ENCODE measurements at regions not wholly inside any gene's neighbourhood (a gene's known extent, or its start where the extent isn't known, plus 50 kb on each side); places are given as distances from the start of the nearest gene placed in this dataset.
A peak's percentile ranks its signal among the peaks of the same experiment; 100 is the strongest.

- DNase-seq, result no peak
Measured at GRCh38 chr5:7955476-7955875, 86.5 kb downstream of the MTRR start.

GRCh38 chr5:7957329-7957728 is 88.4 kb downstream of the MTRR start:
- DNase-seq, result no peak

- DNase-seq, result no peak
Measured at GRCh38 chr5:7960142-7960541, 91.2 kb downstream of the MTRR start.

- DNase-seq, result no peak
Measured at GRCh38 chr5:7961540-7961939, 92.6 kb downstream of the MTRR start.

GRCh38 chr5:7970816-7971215 is 101.9 kb downstream of the MTRR start:
- no peak for DNase-seq

- DNase-seq, result no peak
Measured at GRCh38 chr5:7976411-7977190, 107.7 kb downstream of the MTRR start.

GRCh38 chr5:7978114-7978513 is 109.2 kb downstream of the MTRR start:
- no peak for DNase-seq

GRCh38 chr5:7978991-7979390 is 110.0 kb downstream of the MTRR start:
- no peak for DNase-seq

GRCh38 chr5:7980881-7981280 is 111.9 kb downstream of the MTRR start:
- DNase-seq, result no peak

GRCh38 chr5:7983433-7983832 is 114.5 kb downstream of the MTRR start:
- DNase-seq, result no peak

GRCh38 chr5:7991125-7991821 is 122.3 kb downstream of the MTRR start:
- peak; percentile 17 for DNase-seq

GRCh38 chr5:7995688-7996294 is 126.8 kb downstream of the MTRR start:
- no peak for DNase-seq

- DNase-seq, result no peak
Measured at GRCh38 chr5:8005416-8005815, 136.5 kb downstream of the MTRR start.

- no peak for DNase-seq
Measured at GRCh38 chr5:8012131-8012977, 143.4 kb downstream of the MTRR start.

GRCh38 chr5:8013948-8014710 is 145.2 kb downstream of the MTRR start:
- no peak for DNase-seq

GRCh38 chr5:8019719-8020218 is 150.8 kb downstream of the MTRR start:
- DNase-seq, result no peak

- DNase-seq, result no peak
Measured at GRCh38 chr5:8020861-8021514, 152.0 kb downstream of the MTRR start.

GRCh38 chr5:8028243-8028642 is 159.3 kb downstream of the MTRR start:
- no peak for DNase-seq

- DNase-seq, result no peak
Measured at GRCh38 chr5:8033261-8033660, 164.3 kb downstream of the MTRR start.

GRCh38 chr5:8034852-8035251 is 165.9 kb downstream of the MTRR start:
- DNase-seq, result no peak

GRCh38 chr5:8048920-8049319 is 180.0 kb downstream of the MTRR start:
- DNase-seq, result no peak
